HG03432 (cell line): ENCODE measurements at regions not wholly inside any gene's neighbourhood (a gene's known extent, or its start where the extent isn't known, plus 50 kb on each side); places are given as distances from the start of the nearest gene placed in this dataset.
A peak's percentile ranks its signal among the peaks of the same experiment; 100 is the strongest.
"Not testable (repeated sequence)": the region's sequence is repeated elsewhere in the genome, so short reads cannot be mapped to it uniquely, and the experiment has no call there.

ENCODE experiments used
- ATAC-seq: cut with Tn5 transposase; IDR thresholded peaks from one replicate; pipeline ENCODE4 v1.9.1; 2021; ENCODE audit warnings: mild to moderate bottlenecking, moderate library complexity; ENCODE audit not compliant: unreplicated experiment

GRCh38 chr22:22345781-22346180 lies 101.2 kb downstream of the VPREB1 start:
- ATAC-seq = no peak

DNA sequence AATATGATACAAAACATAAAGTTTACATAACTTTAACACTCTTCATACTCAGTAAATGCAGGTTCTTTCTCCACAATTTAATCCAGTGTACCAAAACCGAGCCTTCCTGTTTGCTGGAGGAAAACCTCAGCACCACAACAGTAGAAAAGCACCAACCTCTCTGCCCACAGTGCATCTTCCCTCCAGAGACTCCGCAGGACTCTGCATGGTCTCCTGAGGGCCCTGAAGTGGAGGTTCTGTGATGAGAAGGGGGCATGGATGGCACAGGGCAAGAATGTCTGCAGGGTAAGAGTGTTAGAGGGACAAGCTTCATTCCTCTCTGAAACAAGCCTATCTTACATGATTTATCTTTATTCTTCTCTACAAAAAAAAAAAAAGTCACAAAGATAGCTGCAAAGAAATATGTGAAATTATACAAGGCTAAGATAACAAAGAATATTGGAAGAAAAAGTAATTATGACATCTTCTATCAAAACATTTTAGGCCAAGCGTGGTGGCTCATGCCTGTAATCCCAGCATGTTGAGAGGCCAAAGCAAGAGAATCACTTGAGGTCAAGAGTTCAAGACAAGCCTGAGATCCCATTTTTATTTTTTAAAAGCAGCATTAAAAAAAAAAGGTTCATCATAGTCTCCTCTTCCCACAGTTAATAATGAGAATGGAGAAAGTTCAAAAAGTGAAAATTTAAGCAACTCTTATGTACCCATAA lies 102.0 kb downstream of the VPREB1 start:
- ATAC-seq = no peak

DNA sequence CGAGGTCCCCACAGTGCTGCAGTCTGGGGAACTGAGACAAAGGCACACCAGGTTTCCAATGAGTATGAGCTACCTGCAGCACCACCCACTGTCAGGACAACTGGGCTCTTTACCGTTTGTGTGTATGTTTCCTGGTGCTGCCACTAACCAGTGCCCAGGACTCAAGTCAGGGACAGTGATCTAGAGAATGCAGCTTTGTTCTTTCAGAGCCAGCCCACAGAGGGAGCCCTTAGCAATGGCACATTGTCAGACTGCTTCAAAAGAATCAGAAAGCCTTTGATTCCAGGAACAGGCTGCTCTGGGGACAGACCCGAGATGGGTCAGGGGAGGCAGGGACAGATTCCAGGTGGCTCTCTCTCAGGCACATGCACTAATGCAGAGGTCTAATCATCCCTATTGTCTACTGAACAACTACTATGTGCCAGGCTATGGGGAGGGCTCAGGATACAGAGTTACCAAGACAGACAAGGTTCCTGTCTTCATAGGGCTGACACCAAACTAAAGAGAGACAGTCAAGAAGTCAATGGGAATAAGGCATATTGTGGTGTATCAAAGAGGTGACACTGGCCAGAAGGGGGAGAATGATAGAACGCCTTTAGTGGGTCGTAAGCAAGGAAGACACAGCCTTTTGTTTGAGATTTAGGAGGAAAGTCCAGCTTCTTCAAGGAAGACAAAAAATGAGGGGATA lies 103.7 kb downstream of the VPREB1 start:
- ATAC-seq = no peak

GRCh38 chr22:22348815-22349454 lies 104.3 kb downstream of the VPREB1 start:
- no peak for ATAC-seq

- no peak for ATAC-seq
Observed at GRCh38 chr22:22349455-22349836, 104.9 kb downstream of the VPREB1 start.

GRCh38 chr22:22351366-22351765 lies 106.8 kb downstream of the VPREB1 start:
- no peak for ATAC-seq

DNA sequence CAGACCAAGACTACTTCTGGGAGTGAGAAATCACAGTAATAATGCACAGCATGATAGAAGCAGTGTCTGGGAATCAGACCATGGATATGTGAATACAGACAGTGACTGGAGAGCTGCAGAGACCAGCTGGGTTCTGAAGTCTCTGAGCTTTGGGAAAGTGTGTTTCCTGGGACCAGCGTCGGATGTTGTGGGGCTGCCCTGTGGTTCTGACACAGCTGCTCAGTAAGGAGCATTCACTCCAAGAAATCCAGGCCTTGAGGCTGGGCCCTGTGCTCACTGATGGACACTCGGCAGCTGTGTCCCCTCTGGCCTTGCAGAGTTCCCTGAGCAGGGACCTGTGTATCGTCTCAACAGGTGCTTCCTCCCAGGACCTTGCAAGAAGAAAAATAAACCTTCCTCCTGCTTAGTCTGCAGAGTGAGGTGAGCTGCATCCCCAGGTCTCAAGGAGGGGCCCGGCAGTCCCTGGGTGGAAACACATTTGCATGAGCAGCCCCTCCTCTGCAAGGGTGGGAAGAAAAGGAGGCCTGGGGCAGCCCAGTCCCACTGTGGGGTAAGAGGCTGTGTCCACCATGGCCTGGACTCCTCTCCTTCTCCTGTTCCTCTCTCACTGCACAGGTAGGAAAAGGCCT lies 107.9 kb downstream of the VPREB1 start:
- no peak for ATAC-seq

DNA sequence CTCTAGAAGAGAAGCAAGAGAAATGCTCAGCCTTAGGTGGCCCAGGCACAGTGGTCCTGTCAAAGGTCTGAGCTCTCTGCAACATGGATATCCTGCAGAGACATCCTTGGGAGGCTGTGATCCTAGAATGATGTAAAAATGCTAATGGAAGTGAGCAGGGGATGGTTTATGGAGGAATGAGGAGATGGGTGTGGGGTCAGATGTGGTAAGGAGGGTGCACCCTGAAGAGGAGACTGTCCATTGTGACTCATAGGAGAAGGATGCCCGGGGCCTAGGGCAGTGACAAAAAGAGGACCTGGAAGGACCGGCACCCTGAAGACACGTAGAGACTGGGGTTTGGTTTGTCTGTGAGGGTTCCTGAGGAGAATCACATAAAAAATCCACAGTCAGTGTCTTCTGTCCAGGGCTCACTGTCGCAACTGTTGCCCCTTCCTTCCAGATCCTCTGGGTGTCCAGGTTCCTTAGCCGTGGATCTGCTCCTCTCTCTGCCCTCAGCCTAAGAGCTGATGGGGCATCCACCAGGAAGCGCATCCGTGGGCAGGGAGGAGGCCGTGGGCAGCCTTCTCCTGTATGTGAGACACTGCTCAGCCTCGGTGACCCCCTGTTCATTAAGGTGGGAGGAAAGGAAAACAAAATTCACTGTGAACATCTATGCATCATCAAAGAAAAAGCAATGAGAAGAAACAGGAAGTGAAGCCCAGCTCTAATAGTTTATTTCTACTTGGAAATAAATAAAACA lies 110.7 kb downstream of the VPREB1 start:
- ATAC-seq = no peak

- peak; percentile 74 for ATAC-seq
Observed at GRCh38 chr22:22357024-22357883, 112.7 kb downstream of the VPREB1 start.

DNA sequence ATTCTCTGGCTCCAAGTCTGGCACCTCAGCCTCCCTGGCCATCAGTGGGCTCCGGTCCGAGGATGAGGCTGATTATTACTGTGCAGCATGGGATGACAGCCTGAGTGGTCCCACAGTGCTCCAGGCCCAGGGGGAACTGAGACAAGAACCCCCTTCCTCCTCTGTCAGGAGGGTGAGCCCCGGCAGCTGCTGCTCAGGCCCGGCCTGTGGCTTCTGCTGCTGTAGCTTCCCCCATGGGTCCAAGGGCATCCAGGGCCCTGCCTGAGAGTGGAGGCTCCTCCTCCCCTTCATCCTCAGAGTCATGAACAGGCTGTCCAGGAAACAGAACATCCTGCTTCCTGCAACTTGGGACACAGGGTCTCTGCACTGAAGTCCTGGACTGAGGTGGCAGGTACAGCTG lies 113.6 kb downstream of the VPREB1 start:
- no peak for ATAC-seq

GRCh38 chr22:22358686-22359085 lies 114.1 kb downstream of the VPREB1 start:
- no peak for ATAC-seq

DNA sequence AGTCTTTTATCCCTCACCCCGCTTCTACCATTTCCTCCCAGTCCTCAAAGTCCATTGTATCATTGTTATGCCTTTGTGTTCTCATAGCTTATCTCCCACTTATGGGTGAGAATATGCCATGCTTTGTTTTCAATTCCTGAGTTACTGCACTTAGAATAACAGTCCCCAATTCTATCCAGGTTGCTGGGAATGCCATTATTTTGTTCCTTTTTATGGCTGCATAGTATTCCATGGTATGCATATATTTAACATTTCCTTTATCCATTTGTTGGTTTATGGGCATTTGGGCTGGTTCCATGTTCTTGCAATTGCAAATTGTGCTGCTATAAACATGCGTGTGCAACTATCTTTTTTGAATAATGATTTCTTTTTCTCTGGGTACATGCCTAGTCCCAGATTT lies 114.9 kb downstream of the VPREB1 start:
- ATAC-seq = no peak

GRCh38 chr22:22360014-22360413 lies 115.4 kb downstream of the VPREB1 start:
- no peak for ATAC-seq

- ATAC-seq = no peak
Observed at GRCh38 chr22:22362311-22362710, 117.7 kb downstream of the VPREB1 start.

DNA sequence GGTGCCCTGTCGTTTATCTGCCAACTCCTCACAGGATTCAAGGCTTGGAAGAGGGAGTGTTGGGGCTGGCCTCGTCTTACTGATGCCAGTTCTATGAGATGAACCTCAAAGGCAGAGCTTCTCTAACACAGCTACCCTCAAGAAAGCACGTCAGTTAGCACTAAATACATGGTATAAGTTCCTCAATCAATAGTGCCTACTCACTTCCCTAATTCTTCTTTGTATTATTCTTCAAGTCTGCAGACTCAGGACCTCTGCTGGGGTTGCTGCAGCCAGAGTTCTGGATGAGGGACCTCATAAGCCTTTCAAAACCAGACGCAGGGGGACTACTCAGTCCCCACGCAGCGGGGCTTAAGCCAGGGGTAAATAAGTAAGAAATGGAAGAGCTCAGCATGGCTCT lies 118.3 kb downstream of the VPREB1 start:
- no peak for ATAC-seq

GRCh38 chr22:22364207-22364606 lies 119.6 kb downstream of the VPREB1 start:
- ATAC-seq = no peak

DNA sequence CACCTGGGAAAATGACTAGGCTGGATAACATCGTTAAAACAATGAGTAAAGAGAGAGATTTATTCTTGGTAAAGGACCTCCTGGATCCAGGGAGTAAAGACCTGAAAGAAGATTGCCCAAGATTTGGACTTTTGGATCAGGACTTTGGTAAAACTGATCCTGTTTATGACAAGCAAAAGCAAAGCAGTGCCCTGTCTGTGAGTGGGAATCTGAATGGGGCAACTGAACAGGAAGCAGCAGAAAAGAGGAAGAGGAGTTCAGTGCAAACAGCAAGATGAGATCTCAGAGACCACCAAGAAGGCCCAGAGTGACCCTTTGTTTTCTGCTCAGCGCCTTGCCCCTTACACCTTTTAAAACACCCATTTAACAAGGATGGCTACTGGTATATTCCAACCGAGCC lies 122.0 kb downstream of the VPREB1 start:
- ATAC-seq = no peak

DNA sequence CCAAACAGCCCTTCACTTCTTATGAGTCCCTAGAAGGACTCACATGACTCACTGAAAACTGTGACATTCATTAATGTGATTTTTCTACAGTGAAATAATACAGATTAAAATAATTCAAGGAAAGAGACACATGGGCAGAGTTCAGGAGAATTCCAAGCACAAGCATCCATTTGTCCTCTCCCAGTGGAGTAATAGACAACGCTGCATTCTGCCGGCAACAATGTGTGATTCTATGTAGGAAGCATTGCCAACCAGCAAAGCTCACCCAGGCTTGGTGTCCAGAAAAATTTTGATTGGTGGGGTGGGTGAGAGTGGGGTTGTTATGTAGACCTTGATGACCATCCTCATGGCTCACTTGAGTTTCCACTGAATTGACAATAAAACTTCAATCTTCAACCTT lies 123.9 kb downstream of the VPREB1 start:
- no peak for ATAC-seq

DNA sequence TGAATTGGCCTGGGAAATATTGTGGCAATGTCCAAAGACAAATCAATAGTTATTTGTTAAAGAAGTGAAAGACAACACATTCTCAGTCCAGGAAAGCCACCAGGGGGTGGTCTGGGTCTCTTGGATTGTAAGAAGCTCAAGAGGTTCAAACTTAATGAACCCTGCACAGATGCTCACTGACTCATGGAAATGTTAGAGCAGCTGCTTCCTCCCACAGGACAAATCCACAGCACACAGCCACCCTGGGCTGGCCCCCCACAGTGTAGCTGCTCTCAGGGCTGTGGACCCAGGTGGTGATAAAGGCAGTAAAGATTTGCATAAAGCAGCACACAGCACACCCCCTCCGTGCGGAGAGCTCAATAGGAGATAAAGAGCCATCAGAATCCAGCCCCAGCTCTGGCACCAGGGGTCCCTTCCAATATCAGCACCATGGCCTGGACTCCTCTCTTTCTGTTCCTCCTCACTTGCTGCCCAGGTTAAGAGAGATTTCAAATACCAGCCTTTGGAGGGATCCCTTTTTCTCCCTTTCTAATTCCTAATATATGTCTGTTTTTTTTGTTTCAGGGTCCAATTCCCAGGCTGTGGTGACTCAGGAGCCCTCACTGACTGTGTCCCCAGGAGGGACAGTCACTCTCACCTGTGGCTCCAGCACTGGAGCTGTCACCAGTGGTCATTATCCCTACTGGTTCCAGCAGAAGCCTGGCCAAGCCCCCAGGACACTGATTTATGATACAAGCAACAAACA lies 124.8 kb downstream of the VPREB1 start:
- ATAC-seq = not testable (repeated sequence)

GRCh38 chr22:22369964-22370270 lies 125.3 kb downstream of the VPREB1 start:
- no peak for ATAC-seq
